GM12874 (cell line): ENCODE measurements at regions not wholly inside any gene's neighbourhood (a gene's known extent, or its start where the extent isn't known, plus 50 kb on each side); places are given as distances from the start of the nearest gene placed in this dataset.

Source experiments
- CTCF ChIP-seq: IDR thresholded peaks from 2 replicates; pipeline ENCODE4 v1.5.1; 2011; ENCODE audit warnings: low read depth, mild to moderate bottlenecking, control low read depth, low read length, moderate library complexity; ENCODE audit not compliant: insufficient read depth

GRCh38 chr2:173436088-173436487 is 81.4 kb downstream of the CDCA7 start:
- TF ChIP-seq CTCF = no peak

- no peak for TF ChIP-seq CTCF
Observed at GRCh38 chr2:173441222-173441621, 86.5 kb downstream of the CDCA7 start.

DNA sequence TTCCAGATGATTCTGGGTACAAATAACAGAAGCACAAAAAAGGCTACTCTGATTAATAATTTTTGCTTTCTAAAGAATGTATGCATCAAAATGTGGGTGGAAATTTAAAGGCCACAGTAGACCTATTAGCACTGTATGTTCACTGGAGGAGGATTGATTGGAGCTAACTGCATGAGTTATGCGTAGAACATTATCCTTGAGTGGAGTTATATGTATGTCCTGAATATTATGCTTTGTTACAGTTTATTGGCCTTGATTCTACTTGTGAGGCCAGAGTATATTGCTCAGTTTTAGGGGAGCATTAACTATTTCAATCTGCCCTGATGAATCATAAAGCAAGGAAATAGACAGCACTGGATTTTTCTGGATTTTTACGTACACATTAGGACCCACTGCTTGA is 87.9 kb downstream of the CDCA7 start:
- TF ChIP-seq CTCF = no peak

DNA sequence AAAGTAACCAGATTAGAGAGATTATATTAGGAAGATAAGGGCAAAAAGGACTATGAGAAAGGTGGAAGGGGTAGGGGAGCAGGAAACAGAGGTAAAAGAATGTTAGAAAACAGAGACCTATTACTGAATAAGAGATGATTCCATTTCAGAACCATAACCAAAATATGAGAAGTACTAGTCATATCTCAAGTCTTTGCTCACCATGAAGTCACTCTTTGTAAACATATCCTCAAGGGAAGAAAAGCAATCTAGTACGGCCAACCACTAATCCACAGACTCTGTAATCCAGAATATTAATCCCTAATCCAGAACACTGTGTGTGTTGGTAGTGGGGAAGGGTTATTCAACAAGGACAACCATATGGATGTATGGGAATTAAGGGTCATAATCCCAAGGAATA is 92.0 kb downstream of the CDCA7 start:
- TF ChIP-seq CTCF = no peak

DNA sequence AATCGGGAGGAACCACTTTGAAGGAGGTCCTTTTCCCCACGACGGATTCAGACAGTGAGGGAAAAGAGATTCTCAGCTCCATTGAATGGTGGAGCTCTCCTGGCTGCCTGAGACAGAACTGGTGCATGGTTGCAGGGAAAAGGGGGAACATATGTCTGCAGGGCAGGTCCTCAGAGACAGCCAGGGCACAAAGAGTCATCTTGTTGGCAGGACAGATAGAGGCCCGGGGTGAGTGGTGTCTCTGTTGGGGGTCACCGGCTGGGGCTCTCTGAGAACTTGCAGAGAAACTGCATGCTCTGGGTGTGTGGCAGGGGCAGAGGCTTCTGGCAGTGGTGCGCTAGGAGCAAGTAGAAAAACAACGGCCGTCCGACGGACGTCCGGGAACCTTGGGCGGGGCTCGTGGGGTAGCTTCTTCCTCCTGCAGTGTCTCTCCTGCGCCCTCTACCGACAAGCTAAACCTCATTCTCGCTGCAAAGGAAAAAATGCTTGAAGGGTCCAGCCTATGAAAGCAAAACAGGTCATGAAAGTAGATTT is 94.3 kb downstream of the CDCA7 start:
- peak; percentile 66 for TF ChIP-seq CTCF

DNA sequence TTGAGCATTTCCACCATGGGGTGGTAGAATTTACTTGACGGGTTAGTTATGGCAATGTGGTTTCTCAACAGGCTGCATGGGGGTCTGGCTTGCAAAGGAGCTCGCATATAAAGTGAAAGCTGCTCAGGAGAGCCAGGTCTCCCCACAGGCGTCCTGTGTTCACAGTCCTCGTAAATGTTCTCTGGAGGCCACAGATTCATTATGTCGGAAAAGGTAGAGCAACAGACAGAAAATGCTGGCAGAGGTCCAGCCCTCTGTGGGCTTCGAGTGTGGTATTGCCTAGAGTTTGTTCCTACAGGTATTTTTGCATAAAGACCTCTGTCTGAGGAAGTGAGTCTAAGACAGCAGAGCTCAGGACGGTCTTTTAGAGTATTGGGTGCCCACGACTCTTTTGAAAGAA is 96.4 kb downstream of the CDCA7 start:
- TF ChIP-seq CTCF = no peak

DNA sequence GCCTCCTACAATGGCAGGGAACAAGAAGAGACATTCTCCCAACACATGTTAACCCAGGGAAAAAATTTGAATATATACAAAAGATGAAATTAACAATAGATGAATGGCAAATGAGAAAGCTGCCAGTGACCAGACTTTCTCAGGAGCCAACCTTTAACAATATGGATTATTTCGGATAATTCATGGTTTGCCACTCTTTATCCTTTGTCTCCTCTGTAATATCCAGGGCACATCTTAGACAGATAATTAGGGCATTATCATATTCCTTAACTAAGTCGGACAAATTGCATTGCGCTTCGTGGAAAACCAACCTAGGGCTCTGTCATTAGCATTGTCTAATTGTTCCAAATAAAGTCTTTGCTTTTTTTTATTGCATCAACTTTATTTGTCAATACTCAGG is 97.3 kb downstream of the CDCA7 start:
- TF ChIP-seq CTCF = no peak

GRCh38 chr2:173452416-173452815 is 97.7 kb downstream of the CDCA7 start:
- TF ChIP-seq CTCF = no peak
